SU-DHL-6 (cell line): ENCODE measurements at regions not wholly inside any gene's neighbourhood (a gene's known extent, or its start where the extent isn't known, plus 50 kb on each side); places are given as distances from the start of the nearest gene placed in this dataset.

Source experiments
- H2AFZ ChIP-seq: fragments of 200-600 bp; sonication (generic); 2 replicates; pipeline ENCODE4 v1.6.1; 2014; ENCODE audit warnings: low read depth, mild to moderate bottlenecking, moderate library complexity, mixed read lengths, antibody characterized with exemption, low read length; ENCODE audit not compliant: severe bottlenecking
- H3F3A ChIP-seq: fragments of 200-600 bp; shearing (Covaris generic); 2 replicates; pipeline ENCODE4 v1.6.0; 2016; ENCODE audit warnings: antibody characterized with exemption, mild to moderate bottlenecking; ENCODE audit not compliant: insufficient read depth
- H3K27ac ChIP-seq: fragments of 200-600 bp; sonication (generic); 2 replicates; pipeline ENCODE4 v1.5.1; 2016; ENCODE audit warnings: low read depth, mild to moderate bottlenecking, low read length, moderate library complexity, mixed read lengths
- H3K27me3 ChIP-seq: fragments of 200-600 bp; sonication (generic), shearing (Covaris generic); 2 replicates; pipeline ENCODE4 v1.6.0; 2014; ENCODE audit warnings: mild to moderate bottlenecking, low read length
- H3K36me3 ChIP-seq: fragments of 200-600 bp; sonication (generic); 2 replicates; pipeline ENCODE4 v1.6.1; 2014; ENCODE audit warnings: mild to moderate bottlenecking, low read length, mixed read lengths
- H3K4me2 ChIP-seq: fragments of 300-600, 200-600 bp; shearing (Covaris generic), sonication (generic); 2 replicates; pipeline ENCODE4 v1.6.0; 2014; ENCODE audit warnings: low read length, low read depth, mild to moderate bottlenecking; ENCODE audit not compliant: poor library complexity, severe bottlenecking
- H3K4me3 ChIP-seq: fragments of 200-600 bp; sonication (generic); 2 replicates; pipeline ENCODE4 v1.5.1; 2014; ENCODE audit warnings: antibody characterized with exemption, low read length, mild to moderate bottlenecking, mixed read lengths; ENCODE audit not compliant: insufficient read depth, poor library complexity, severe bottlenecking
- H3K79me2 ChIP-seq: fragments of 200-600 bp; sonication (generic); 2 replicates; pipeline ENCODE4 v1.6.1; 2014; ENCODE audit warnings: mild to moderate bottlenecking, low read length, moderate library complexity; ENCODE audit not compliant: insufficient read depth
- H3K9ac ChIP-seq: fragments of 200-600 bp; sonication (generic); 2 replicates; pipeline ENCODE4 v1.7.0; 2014; ENCODE audit warnings: mild to moderate bottlenecking, low read length
- H3K9me2 ChIP-seq: fragments of 200-600 bp; sonication (generic); replicated peaks from 2 replicates; pipeline ENCODE4 v1.6.1; 2014; ENCODE audit warnings: low read length; ENCODE audit not compliant: insufficient read depth
- H3K9me3 ChIP-seq: fragments of 200-600 bp; sonication (generic); 2 replicates; pipeline ENCODE4 v1.6.1; 2014; ENCODE audit warnings: low read length, mixed read lengths; ENCODE audit not compliant: insufficient read depth
- H4K20me1 ChIP-seq: fragments of 200-600 bp; sonication (generic); 2 replicates; pipeline ENCODE4 v1.6.1; 2014; ENCODE audit warnings: low read depth, mild to moderate bottlenecking, antibody characterized with exemption, low read length, moderate library complexity, mixed read lengths
- CTCF ChIP-seq: fragments of 200-600 bp; sonication (generic); IDR thresholded peaks from one replicate; pipeline ENCODE4 v1.5.1; 2017; ENCODE audit warnings: antibody characterized with exemption, mild to moderate bottlenecking, low read length, moderate library complexity; ENCODE audit not compliant: insufficient read depth, poor library complexity, severe bottlenecking
- EZH2phosphoT487 ChIP-seq: fragments of 200-600 bp; sonication (generic), shearing (Covaris generic); conservative IDR thresholded peaks from 2 replicates; pipeline ENCODE4 v1.6.1; 2018; ENCODE audit warnings: mild to moderate bottlenecking, antibody characterized with exemption, low read length, moderate library complexity, mixed read lengths

DNA sequence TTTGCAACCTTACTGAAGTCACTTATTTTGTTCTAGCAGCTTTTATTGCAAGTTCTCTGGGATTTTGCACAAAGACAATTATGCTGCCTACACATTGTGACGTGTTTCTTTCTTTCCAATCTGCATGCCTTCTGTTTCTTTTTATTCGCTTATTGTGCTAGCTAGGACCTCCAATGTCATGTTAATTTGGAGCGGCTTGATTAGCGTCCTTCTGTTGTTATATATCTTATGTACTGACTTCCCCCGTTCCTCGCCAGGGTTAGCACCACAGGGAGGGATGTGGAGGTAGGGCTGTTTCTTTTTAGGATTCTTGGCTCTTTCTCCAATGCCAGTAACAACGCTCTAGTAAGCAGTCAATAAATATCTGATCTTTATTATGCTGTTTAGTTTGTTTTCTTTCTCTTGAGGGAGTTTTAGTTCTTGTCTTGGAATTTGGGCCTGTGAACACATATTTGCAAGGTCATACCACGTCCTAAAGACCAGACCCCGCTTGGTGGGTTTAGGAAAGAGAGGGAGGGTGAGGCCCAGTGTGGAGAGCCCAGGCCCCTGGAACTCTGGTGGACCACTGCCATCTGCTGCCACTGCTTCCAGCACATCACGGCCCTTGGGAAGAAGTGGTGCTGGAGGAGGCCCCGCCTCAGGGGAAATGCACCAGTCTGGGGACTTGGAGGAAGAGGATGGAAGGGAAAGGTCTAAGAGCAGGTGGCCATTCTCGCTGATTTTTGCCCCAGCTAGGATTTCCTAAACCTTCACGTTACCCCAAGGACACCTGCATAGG is 129.1 kb downstream of the TRIML1 start:
- Histone ChIP-seq H3K79me2 (no peaks in the 10 kb centered on the region), H3K36me3 (no peaks in the 10 kb centered on the region), H3K4me2 (no peak overlapping the region), H4K20me1 (no peaks in the 10 kb centered on the region), H3K4me3 (no peak overlapping the region), H2AFZ (no peak overlapping the region), H3K9me2 (no peaks in the 10 kb centered on the region), H3K27ac (no peak overlapping the region), H3F3A (no peaks in the 10 kb centered on the region), H3K27me3 (no peaks in the 10 kb centered on the region), H3K9me3 (no peaks in the 10 kb centered on the region), H3K9ac (no peak overlapping the region)
- no peak for TF ChIP-seq EZH2phosphoT487
- TF ChIP-seq CTCF = no peak

DNA sequence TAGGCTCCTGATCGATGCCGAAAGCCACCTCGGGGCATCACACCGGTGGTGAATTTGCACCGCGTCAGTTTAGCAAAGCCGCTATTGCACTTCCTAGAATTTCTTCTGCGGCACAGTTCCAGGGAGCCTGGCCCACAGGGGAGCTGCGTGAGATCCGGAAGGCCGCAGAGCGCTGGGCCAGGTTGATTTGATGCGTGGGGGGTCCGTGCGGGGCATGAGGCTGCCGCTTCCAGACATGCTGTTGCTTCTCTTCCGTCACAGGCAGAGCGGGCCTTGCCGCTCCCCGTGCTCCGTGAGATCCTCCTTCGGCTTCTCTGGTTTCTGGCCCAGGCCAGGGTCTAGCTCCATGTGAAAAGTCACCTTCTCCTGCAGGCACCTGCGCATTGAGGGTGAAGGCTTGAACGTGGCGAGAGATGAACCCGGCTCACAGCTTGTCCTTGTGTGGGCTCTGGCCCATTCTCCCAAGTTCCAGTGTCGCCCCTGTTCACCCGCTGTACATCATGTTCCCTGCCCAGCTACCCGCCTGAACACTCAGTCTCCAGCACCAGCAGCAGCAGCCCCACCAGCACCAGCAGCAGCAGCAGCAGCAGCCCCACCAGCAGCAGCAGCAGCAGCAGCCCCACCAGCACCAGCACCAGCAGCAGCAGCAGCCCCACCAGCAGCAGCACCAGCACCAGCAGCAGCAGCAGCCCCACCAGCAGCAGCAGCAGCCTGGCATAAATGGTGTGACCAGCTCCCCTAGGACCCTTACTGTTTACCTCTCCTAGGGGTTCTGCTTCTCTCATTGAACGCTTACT is 131.2 kb downstream of the TRIML1 start:
- Histone ChIP-seq H3F3A (no peaks in the 10 kb centered on the region), H2AFZ (no peak overlapping the region), H3K27me3 (no peaks in the 10 kb centered on the region), H3K9ac (no peak overlapping the region), H3K36me3 (no peaks in the 10 kb centered on the region), H3K27ac (no peak overlapping the region), H3K4me2 (no peak overlapping the region), H3K79me2 (no peaks in the 10 kb centered on the region), H3K4me3 (no peak overlapping the region), H4K20me1 (no peaks in the 10 kb centered on the region), H3K9me2 (no peaks in the 10 kb centered on the region), H3K9me3 (no peaks in the 10 kb centered on the region)
- TF ChIP-seq EZH2phosphoT487 (no peak), CTCF (no peak)

GRCh38 chr4:188275686-188276085 is 136.4 kb downstream of the TRIML1 start:
- Histone ChIP-seq H3K4me2 (no peak overlapping the region), H4K20me1 (no peaks in the 10 kb centered on the region), H3K79me2 (no peaks in the 10 kb centered on the region), H3K9ac (no peak overlapping the region), H3K27me3 (no peaks in the 10 kb centered on the region), H3K9me2 (no peaks in the 10 kb centered on the region), H3K27ac (no peak overlapping the region), H3K36me3 (no peaks in the 10 kb centered on the region), H2AFZ (no peak overlapping the region), H3K9me3 (no peaks in the 10 kb centered on the region), H3F3A (no peaks in the 10 kb centered on the region), H3K4me3 (no peak overlapping the region)
- no peak for TF ChIP-seq CTCF
